HG03175 (cell line): ENCODE measurements at regions not wholly inside any gene's neighbourhood (a gene's known extent, or its start where the extent isn't known, plus 50 kb on each side); places are given as distances from the start of the nearest gene placed in this dataset.

Source experiments
- ATAC-seq: cut with Tn5 transposase; IDR thresholded peaks from one replicate; pipeline ENCODE4 v1.9.1; 2021; ENCODE audit warnings: mild to moderate bottlenecking, moderate library complexity; ENCODE audit not compliant: unreplicated experiment

- no peak for ATAC-seq
These were observed 590.3 kb upstream of the GOT2 start for GRCh38 chr16:59324462-59324861.

GRCh38 chr16:59320657-59321056 is 586.5 kb upstream of the GOT2 start:
- ATAC-seq: no peak

- no peak for ATAC-seq
These were observed 585.8 kb upstream of the GOT2 start for GRCh38 chr16:59319871-59320270.

GRCh38 chr16:59305850-59306249 is 571.7 kb upstream of the GOT2 start:
- no peak for ATAC-seq

GRCh38 chr16:59296888-59297287 is 562.8 kb upstream of the GOT2 start:
- no peak for ATAC-seq

GRCh38 chr16:59295993-59296736 is 562.0 kb upstream of the GOT2 start:
- no peak for ATAC-seq

GRCh38 chr16:59295474-59295873 is 561.4 kb upstream of the GOT2 start:
- no peak for ATAC-seq

GRCh38 chr16:59290718-59291117 is 556.6 kb upstream of the GOT2 start:
- no peak for ATAC-seq

- ATAC-seq: no peak
These were observed 555.0 kb upstream of the GOT2 start for GRCh38 chr16:59289151-59289550.

GRCh38 chr16:59274141-59274540 is 540.0 kb upstream of the GOT2 start:
- ATAC-seq: no peak

- no peak for ATAC-seq
These were observed 529.8 kb upstream of the GOT2 start for GRCh38 chr16:59263955-59264354.

- no peak for ATAC-seq
These were observed 526.8 kb upstream of the GOT2 start for GRCh38 chr16:59260892-59261291.

GRCh38 chr16:59259950-59260319 is 525.8 kb upstream of the GOT2 start:
- peak; percentile 41 for ATAC-seq

GRCh38 chr16:59259074-59259949 is 525.2 kb upstream of the GOT2 start:
- ATAC-seq: peak; percentile 55

- no peak for ATAC-seq
These were observed 518.2 kb upstream of the GOT2 start for GRCh38 chr16:59252317-59252716.

GRCh38 chr16:59249011-59249410 is 514.9 kb upstream of the GOT2 start:
- no peak for ATAC-seq

GRCh38 chr16:59242556-59242955 is 508.4 kb upstream of the GOT2 start:
- no peak for ATAC-seq

- ATAC-seq: no peak
These were observed 504.1 kb upstream of the GOT2 start for GRCh38 chr16:59238246-59238645.

- no peak for ATAC-seq
These were observed 502.8 kb upstream of the GOT2 start for GRCh38 chr16:59236804-59237458.

- ATAC-seq: no peak
These were observed 490.3 kb upstream of the GOT2 start for GRCh38 chr16:59224401-59224800.

GRCh38 chr16:59220011-59220410 is 485.9 kb upstream of the GOT2 start:
- ATAC-seq: no peak

GRCh38 chr16:59216291-59216690 is 482.2 kb upstream of the GOT2 start:
- ATAC-seq: no peak
